Endothelial cell of umbilical vein (primary cell): ENCODE measurements at regions not wholly inside any gene's neighbourhood (a gene's known extent, or its start where the extent isn't known, plus 50 kb on each side); places are given as distances from the start of the nearest gene placed in this dataset.

Source experiments
- CTCF ChIP-seq, 2 donors: IDR thresholded peaks; 1 replicate in 1 of 2; 2 replicates in 1 of 2; pipeline ENCODE4 v1.5.1; 2011; ENCODE audit warnings: low read length in 2 of 2, mild to moderate bottlenecking in 2 of 2, moderate library complexity in 2 of 2, control low read depth in 1 of 2, inconsistent platforms in 1 of 2, low read depth in 1 of 2; ENCODE audit not compliant: insufficient read depth in 1 of 2; ENCODE audit errors: extremely low read depth in 1 of 2
- EZH2 ChIP-seq: IDR thresholded peaks from 2 replicates; pipeline ENCODE4 v1.6.1; 2012; ENCODE audit warnings: borderline replicate concordance, low read depth, mild to moderate bottlenecking, moderate library complexity, low read length, inconsistent platforms; ENCODE audit not compliant: severe bottlenecking
- JUN ChIP-seq: IDR thresholded peaks from 2 replicates; pipeline ENCODE4 v1.6.1; 2011; ENCODE audit warnings: borderline replicate concordance, low read depth; ENCODE audit not compliant: insufficient read length, insufficient read depth
- MYC ChIP-seq: IDR thresholded peaks from one replicate; pipeline ENCODE4 v1.6.1; 2011; ENCODE audit warnings: mild to moderate bottlenecking, low read depth, low read length
- POLR2A ChIP-seq: IDR thresholded peaks from 2 replicates; pipeline ENCODE4 v1.6.1; 2012; ENCODE audit warnings: low read depth, mild to moderate bottlenecking, control low read depth, low read length
- POLR2AphosphoS5 ChIP-seq: IDR thresholded peaks from 2 replicates; pipeline ENCODE4 v1.6.1; 2012; ENCODE audit warnings: low read depth, mild to moderate bottlenecking, control low read depth, low read length, moderate library complexity; ENCODE audit not compliant: insufficient read depth

GRCh38 chr11:64438986-64439771, 80.2 kb downstream of the RPS6KA4 start:
- TF ChIP-seq POLR2A = no peak
- no peak for TF ChIP-seq CTCF (IDR thresholded peaks at IDR 0.05; ENCODE audit: extremely low read depth in 1 of 2, insufficient read depth in 1 of 2, low read depth in 1 of 2, low read length in 2 of 2)
- TF ChIP-seq POLR2AphosphoS5 = no peak
- no peak for TF ChIP-seq EZH2
- TF ChIP-seq JUN = no peak
- TF ChIP-seq MYC = no peak
